Adrenal gland (tissue), 9 donors: ENCODE measurements at regions not wholly inside any gene's neighbourhood (a gene's known extent, or its start where the extent isn't known, plus 50 kb on each side); places are given as distances from the start of the nearest gene placed in this dataset.
A peak's percentile ranks its signal among the peaks of the same experiment; 100 is the strongest.

Experiments
- DNase-seq, 7 donors: peaks; one replicate each; pipeline ENCODE4 v3.0.0-alpha.2; 2019 to 2020
- H3K27ac ChIP-seq, 5 donors: fragments of 200-600 bp; sonication (generic) in 4 of 5; 1 replicate in 3 of 5; 2 replicates in 2 of 5; pipeline versions ENCODE4 v1.5.1 to v1.8.0; 2016 to 2020; ENCODE audit warnings: mild to moderate bottlenecking in 1 of 5
- H3K27me3 ChIP-seq: fragments of 200-600 bp; 2 replicates; pipeline ENCODE4 v1.8.0; 2021
- H3K36me3 ChIP-seq, 2 donors: fragments of 200-600 bp; replicated peaks in 1 of 2; 1 replicate in 1 of 2; 2 replicates in 1 of 2; pipeline versions ENCODE4 v1.5.1 to v1.8.0; 2018 to 2022
- H3K4me1 ChIP-seq, 2 donors: fragments of 200-600 bp; replicated peaks in 1 of 2; 1 replicate in 1 of 2; 2 replicates in 1 of 2; pipeline versions ENCODE4 v1.5.1 to v1.8.0; 2018 to 2021
- H3K4me3 ChIP-seq, 4 donors: fragments of 200-600 bp; sonication (generic) in 3 of 4; one replicate each; pipeline ENCODE4 v1.5.1; 2016 to 2018
- H3K9me3 ChIP-seq, 3 donors: fragments of 200-600 bp; sonication (generic) in 1 of 3; replicated peaks in 1 of 3; 1 replicate in 2 of 3; 2 replicates in 1 of 3; pipeline versions ENCODE4 v1.5.1 to v1.8.0; 2016 to 2021
- CTCF ChIP-seq, 6 experiments: fragments of 450-650 bp in 4 of 6; fragments of 200-600 bp in 2 of 6; sonication (generic) in 1 of 6; IDR thresholded peaks; 1 replicate in 5 of 6; 2 replicates in 1 of 6; pipeline versions ENCODE4 v1.5.1 to v1.8.0; 2016 to 2021; ENCODE audit warnings: antibody characterized with exemption in 6 of 6, mild to moderate bottlenecking in 2 of 6, moderate library complexity in 1 of 6
- POLR2A ChIP-seq, 2 donors: fragments of 450-650 bp; IDR thresholded peaks; one replicate each; pipeline ENCODE4 v1.6.1; 2017; ENCODE audit warnings: antibody characterized with exemption in 2 of 2, mild to moderate bottlenecking in 2 of 2, moderate library complexity in 1 of 2
- WGBS, 4 donors: extraction: QIAGEN DNeasy Blood & Tissue Kit in 2 of 4; methylation state at CpG; one replicate each; pipeline versions ENCODE4 v1.1.5 to v1.1.7; 2013 to 2017; 5-methylcytosine and 5-hydroxymethylcytosine counted together
- intact Hi-C, 2 donors: fragments of 100-400 bp; cut with DNase I; formaldehyde crosslinking; loops; one replicate each; pipeline versions ENCODE4 v1.14.1 to v1.15.0; 2022 to 2023
- donor health status: healthy with polysubstance abuse.
- donor health status: Bipolar disorder and iron deficiency.
- donor health status: DM: yes; HTN: yes; CAD: no.
- donor health status: DM: no; HTN: no; CAD: no.
- donor health status: DM: no; HTN: no; CAD: no.

- intact Hi-C loops, result no loop called here
- no peak for DNase-seq
These were observed 323.7 kb upstream of the GNAI1 start for GRCh38 chr7:79810916-79811315.

GRCh38 chr7:79806161-79806734 lies 328.4 kb upstream of the GNAI1 start:
- H3K4me1 ChIP-seq, result no peaks in the 10 kb centered on the region
- intact Hi-C loops, result no loop called here
- no peaks in the 10 kb centered on the region for H3K36me3 ChIP-seq
- no peak overlapping the region for H3K27ac ChIP-seq
- TF ChIP-seq CTCF (IDR thresholded peaks at IDR 0.05) (peak in 3 of 6 experiments; percentile 12 to 37 (median 16)), POLR2A (IDR thresholded peaks at IDR 0.05) (no peak)
- no peaks in the 10 kb centered on the region for H3K27me3 ChIP-seq
- WGBS, 4 donors, result 32 to 42% (median 39%) methylated on average over 6 of the region's 6 CpGs
- DNase-seq, result no peak
- H3K4me3 ChIP-seq, result no peak overlapping the region
- H3K9me3 ChIP-seq, result no peaks in the 10 kb centered on the region

More at GRCh38 chr7:79810916-79811315, 323.7 kb upstream of the GNAI1 start:
- no peak for TF ChIP-seq CTCF (IDR thresholded peaks at IDR 0.05)
- Histone ChIP-seq H3K36me3 (no peaks in the 10 kb centered on the region), H3K4me3 (no peak overlapping the region), H3K9me3 (no peaks in the 10 kb centered on the region), H3K27me3 (no peaks in the 10 kb centered on the region), H3K27ac (no peak overlapping the region), H3K4me1 (no peaks in the 10 kb centered on the region)
- WGBS, 4 donors, result 67 to 84% (median 78%) methylated on average over 2 of the region's 2 CpGs

GRCh38 chr7:79790656-79791262 lies 337.3 kb upstream of the MAGI2 start:
- Histone ChIP-seq H3K36me3 (no peaks in the 10 kb centered on the region), H3K9me3 (no peaks in the 10 kb centered on the region), H3K4me1 (no peaks in the 10 kb centered on the region), H3K4me3 (no peak overlapping the region), H3K27me3 (peaks cover 6% of the 10 kb centered on the region), H3K27ac (no peak overlapping the region)
- TF ChIP-seq POLR2A (IDR thresholded peaks at IDR 0.05) (no peak), CTCF (IDR thresholded peaks at IDR 0.05) (no peak)
- intact Hi-C loops, result no loop called here
- 54 to 67% (median 57%) methylated on average over 6 of the region's 6 CpGs for WGBS, 4 donors
- DNase-seq, result no peak

- no peaks in the 10 kb centered on the region for H3K36me3 ChIP-seq
- no peak overlapping the region for H3K4me3 ChIP-seq
- H3K27ac ChIP-seq, result no peak overlapping the region
- TF ChIP-seq CTCF (IDR thresholded peaks at IDR 0.05), result no peak
- no peak for TF ChIP-seq POLR2A (IDR thresholded peaks at IDR 0.05)
- H3K27me3 ChIP-seq, result peaks cover 6% of the 10 kb centered on the region
- no peaks in the 10 kb centered on the region for H3K4me1 ChIP-seq
- intact Hi-C loops, result no loop called here
- WGBS, 4 donors, result 25 to 34% (median 31%) methylated on average over 2 of the region's 2 CpGs
- no peaks in the 10 kb centered on the region for H3K9me3 ChIP-seq
- DNase-seq, result no peak
These were observed 336.3 kb upstream of the MAGI2 start for GRCh38 chr7:79789584-79790345.
